ENCODE measurements at regions not wholly inside any gene's neighbourhood (a gene's known extent, or its start where the extent isn't known, plus 50 kb on each side); places are given as distances from the start of the nearest gene placed in this dataset.

DNA sequence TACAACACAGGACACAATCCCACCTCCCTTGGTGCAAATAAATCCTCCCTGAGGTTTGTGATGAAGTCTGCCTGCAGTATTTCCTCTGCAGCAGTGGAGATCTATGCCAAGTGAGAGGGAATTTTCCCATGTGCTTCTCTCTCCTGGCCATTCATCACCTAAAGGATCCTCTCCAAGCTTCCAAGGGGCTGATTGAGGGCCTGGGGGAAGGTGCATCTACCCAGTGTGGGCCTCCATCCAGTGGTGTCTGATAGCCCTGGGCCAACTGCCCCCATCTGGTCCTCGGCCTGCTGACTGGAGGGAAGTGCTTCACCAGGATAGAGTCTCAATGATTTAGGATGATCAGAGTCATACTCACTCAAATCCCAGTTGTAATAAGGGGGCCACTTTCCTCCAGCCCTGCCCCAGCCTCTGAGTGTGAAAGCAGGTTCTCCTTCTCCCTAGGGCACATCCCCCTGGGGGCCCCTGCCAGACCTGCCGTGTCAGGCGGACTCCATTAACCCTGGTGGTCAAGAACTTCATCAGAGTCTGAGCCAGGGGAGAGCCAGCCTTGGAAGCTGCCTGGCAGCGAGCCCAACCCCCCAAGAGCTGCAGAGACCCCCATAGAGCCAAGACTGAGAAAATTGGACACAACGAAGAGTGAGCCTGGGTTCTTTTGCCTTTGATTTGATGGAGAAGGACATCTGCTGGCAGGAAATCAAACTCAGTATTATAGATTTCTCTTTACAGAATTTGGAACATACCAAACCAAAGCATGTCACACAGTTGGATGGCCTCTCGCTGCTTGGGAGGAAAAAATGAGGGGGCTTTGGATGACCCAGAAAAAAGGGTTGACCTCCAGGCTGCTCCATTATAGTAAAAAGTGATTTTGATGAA lies 509.6 kb downstream of the CMPK2 start:
- H3K27ac ChIP-seq (ENCODE audit: low read depth in 1 of 2, low read length in 1 of 2), result no peak overlapping the region
- no peaks in the 10 kb centered on the region for H3K9me3 ChIP-seq (ENCODE audit: control insufficient read depth in 2 of 2, insufficient read depth in 1 of 2, low read length in 1 of 2)
- H3K4me3 ChIP-seq (ENCODE audit: low read length in 2 of 2), result no peak overlapping the region
- 88% methylated on average over 6 of the region's 6 CpGs for WGBS
- no peaks in the 10 kb centered on the region for H3K36me3 ChIP-seq (ENCODE audit: control insufficient read depth in 2 of 2, insufficient read depth in 2 of 2, low read length in 1 of 2)
- no peaks in the 10 kb centered on the region for H3K4me1 ChIP-seq (ENCODE audit: control insufficient read depth in 2 of 2, insufficient read depth in 2 of 2, low read length in 2 of 2)
- H3K27me3 ChIP-seq (ENCODE audit: control insufficient read depth in 2 of 2, insufficient read depth in 1 of 2, low read length in 1 of 2), result no peaks in the 10 kb centered on the region
- DNase-seq (ENCODE audit: low read depth in 6 of 9, low spot score in 9 of 9), result no peak

DNA sequence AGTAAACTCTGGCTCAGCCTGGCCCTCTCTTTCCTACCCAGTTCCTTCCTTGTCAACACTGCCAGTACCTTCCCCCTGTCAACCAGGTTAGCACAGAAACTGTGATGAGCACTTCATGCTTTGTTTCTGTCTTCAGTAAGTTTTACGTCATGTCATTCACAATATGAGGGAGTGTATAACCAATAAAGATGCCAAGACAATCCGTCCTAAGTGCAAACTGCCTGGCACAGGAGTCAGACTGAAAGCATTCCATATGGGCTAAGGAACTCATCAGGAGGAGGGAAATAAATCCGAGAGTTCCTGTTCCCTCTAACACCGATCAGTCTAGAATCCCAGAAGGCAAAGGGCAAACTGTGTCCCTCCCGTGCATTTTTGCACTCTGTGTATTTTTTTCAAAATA lies 507.2 kb downstream of the CMPK2 start:
- 94% methylated on average over 5 of the region's 5 CpGs for WGBS
- Histone ChIP-seq H3K36me3 (ENCODE audit: control insufficient read depth in 2 of 2, insufficient read depth in 2 of 2, low read length in 1 of 2) (no peaks in the 10 kb centered on the region), H3K27ac (ENCODE audit: low read depth in 1 of 2, low read length in 1 of 2) (no peak overlapping the region), H3K4me1 (ENCODE audit: control insufficient read depth in 2 of 2, insufficient read depth in 2 of 2, low read length in 2 of 2) (no peaks in the 10 kb centered on the region), H3K4me3 (ENCODE audit: low read length in 2 of 2) (no peak overlapping the region), H3K9me3 (ENCODE audit: control insufficient read depth in 2 of 2, insufficient read depth in 1 of 2, low read length in 1 of 2) (no peaks in the 10 kb centered on the region), H3K27me3 (ENCODE audit: control insufficient read depth in 2 of 2, insufficient read depth in 1 of 2, low read length in 1 of 2) (no peaks in the 10 kb centered on the region)
- DNase-seq (ENCODE audit: low read depth in 6 of 9, low spot score in 9 of 9), result no peak

DNA sequence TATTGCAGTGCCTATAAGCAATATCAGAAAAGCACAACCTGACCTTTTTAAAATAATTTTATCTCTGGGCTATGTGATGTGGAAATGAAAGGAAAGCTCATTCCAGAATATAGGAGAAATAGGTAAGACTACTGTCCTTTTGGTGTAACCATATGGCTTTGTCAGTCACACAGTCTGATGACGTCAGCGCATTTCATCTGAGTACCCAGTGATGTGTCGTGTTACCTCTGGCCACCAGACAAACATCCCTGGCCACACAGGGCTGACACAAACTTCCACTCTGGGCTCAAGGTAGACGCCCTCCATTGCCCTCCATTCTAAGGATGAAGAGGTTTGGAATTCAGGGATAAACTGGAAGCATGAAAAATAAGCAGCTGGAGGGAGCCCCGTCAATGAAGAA lies 506.7 kb downstream of the CMPK2 start:
- no peak overlapping the region for H3K4me3 ChIP-seq (ENCODE audit: low read length in 2 of 2)
- H3K4me1 ChIP-seq (ENCODE audit: control insufficient read depth in 2 of 2, insufficient read depth in 2 of 2, low read length in 2 of 2), result no peaks in the 10 kb centered on the region
- H3K9me3 ChIP-seq (ENCODE audit: control insufficient read depth in 2 of 2, insufficient read depth in 1 of 2, low read length in 1 of 2), result no peaks in the 10 kb centered on the region
- no peak for DNase-seq (ENCODE audit: low read depth in 6 of 9, low spot score in 9 of 9)
- no peak overlapping the region for H3K27ac ChIP-seq (ENCODE audit: low read depth in 1 of 2, low read length in 1 of 2)
- 93% methylated on average over 5 of the region's 5 CpGs for WGBS
- H3K27me3 ChIP-seq (ENCODE audit: control insufficient read depth in 2 of 2, insufficient read depth in 1 of 2, low read length in 1 of 2), result no peaks in the 10 kb centered on the region
- no peaks in the 10 kb centered on the region for H3K36me3 ChIP-seq (ENCODE audit: control insufficient read depth in 2 of 2, insufficient read depth in 2 of 2, low read length in 1 of 2)

DNA sequence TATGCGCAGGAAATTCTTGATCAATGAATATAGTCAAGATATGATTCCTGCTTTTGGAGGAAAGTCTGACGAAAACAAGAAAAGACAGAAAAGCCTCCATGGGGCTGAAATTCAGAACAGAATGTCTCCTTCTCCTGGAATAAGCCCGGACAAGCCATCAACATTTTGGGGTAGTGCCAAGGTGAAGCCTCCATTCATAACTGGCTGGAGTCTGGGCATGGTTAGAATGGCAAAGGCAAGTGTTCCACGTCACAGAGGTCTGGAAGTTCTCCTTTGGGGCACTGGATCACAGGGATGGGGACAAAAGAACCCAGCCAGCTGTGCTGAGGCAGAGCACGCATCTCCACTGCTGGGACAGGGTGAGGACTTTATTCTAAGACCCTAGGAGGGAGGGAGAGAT lies 505.7 kb downstream of the CMPK2 start:
- Histone ChIP-seq H3K27ac (ENCODE audit: low read depth in 1 of 2, low read length in 1 of 2) (no peak overlapping the region), H3K4me1 (ENCODE audit: control insufficient read depth in 2 of 2, insufficient read depth in 2 of 2, low read length in 2 of 2) (no peaks in the 10 kb centered on the region), H3K27me3 (ENCODE audit: control insufficient read depth in 2 of 2, insufficient read depth in 1 of 2, low read length in 1 of 2) (no peaks in the 10 kb centered on the region), H3K4me3 (ENCODE audit: low read length in 2 of 2) (no peak overlapping the region), H3K9me3 (ENCODE audit: control insufficient read depth in 2 of 2, insufficient read depth in 1 of 2, low read length in 1 of 2) (no peaks in the 10 kb centered on the region), H3K36me3 (ENCODE audit: control insufficient read depth in 2 of 2, insufficient read depth in 2 of 2, low read length in 1 of 2) (no peaks in the 10 kb centered on the region)
- DNase-seq (ENCODE audit: low read depth in 6 of 9, low spot score in 9 of 9), result no peak
- WGBS, result 77% methylated on average over 5 of the region's 5 CpGs

DNA sequence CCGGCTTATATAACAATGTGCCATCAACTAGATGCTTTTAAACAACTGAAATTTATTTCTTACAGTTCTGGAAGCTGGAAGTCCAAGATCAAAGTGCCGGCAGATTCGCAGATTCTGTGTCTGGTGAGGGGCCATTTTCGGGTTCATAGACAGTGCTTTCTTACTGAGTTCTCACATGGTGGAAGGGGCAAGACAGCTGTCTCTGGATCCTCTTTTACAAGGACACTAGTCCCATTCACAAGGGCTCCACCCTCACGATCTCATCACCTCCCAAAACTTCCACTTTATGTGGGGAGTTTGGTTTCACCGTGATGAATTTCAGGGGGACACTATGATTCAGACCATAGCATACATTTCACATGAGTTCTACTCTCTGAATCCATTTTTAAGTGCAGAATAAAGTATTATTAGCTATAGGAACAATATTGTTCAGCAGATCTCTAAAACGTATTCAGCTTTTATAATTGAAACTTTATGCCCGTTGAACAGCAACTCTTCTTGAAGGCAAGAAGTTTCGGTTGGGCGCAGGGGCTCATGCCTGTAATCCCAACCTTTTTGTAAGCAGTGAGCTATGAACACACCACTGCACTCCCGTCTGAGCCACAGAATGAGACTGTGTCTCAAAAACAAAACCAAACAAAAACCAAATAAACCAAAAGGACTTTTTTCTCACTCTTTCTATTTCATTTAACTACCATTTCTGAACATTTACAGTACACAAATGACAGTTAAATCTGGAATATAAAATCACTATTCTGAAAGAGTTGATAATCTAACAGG lies 502.8 kb downstream of the CMPK2 start:
- 86% methylated on average over 11 of the region's 11 CpGs for WGBS
- H3K27ac ChIP-seq (ENCODE audit: low read depth in 1 of 2, low read length in 1 of 2), result no peak overlapping the region
- no peak overlapping the region for H3K4me3 ChIP-seq (ENCODE audit: low read length in 2 of 2)
- H3K9me3 ChIP-seq (ENCODE audit: control insufficient read depth in 2 of 2, insufficient read depth in 1 of 2, low read length in 1 of 2), result no peaks in the 10 kb centered on the region
- H3K27me3 ChIP-seq (ENCODE audit: control insufficient read depth in 2 of 2, insufficient read depth in 1 of 2, low read length in 1 of 2), result no peaks in the 10 kb centered on the region
- H3K36me3 ChIP-seq (ENCODE audit: control insufficient read depth in 2 of 2, insufficient read depth in 2 of 2, low read length in 1 of 2), result no peaks in the 10 kb centered on the region
- H3K4me1 ChIP-seq (ENCODE audit: control insufficient read depth in 2 of 2, insufficient read depth in 2 of 2, low read length in 2 of 2), result no peaks in the 10 kb centered on the region
- DNase-seq (ENCODE audit: low read depth in 6 of 9, low spot score in 9 of 9), result no peak

DNA sequence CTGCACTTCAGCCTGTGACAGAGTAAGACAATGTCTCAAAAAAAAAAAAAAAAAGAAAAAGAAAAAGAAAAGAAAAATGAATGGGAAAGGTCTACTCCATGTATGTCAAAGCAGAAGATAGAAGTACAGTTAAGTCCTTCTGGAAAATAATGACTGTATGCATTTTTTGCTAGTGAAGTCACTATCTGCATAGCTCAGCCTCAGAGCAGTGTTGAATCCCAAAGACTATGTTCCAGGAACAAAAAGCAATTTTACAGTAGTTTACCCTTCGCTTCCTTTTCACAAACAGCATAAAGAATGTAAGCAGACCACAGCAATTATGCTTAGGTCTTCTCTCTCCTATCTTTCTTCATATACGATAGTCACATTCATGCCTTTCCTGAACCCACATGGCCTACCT lies 497.4 kb downstream of the CMPK2 start:
- no peaks in the 10 kb centered on the region for H3K4me1 ChIP-seq (ENCODE audit: control insufficient read depth in 2 of 2, insufficient read depth in 2 of 2, low read length in 2 of 2)
- H3K27me3 ChIP-seq (ENCODE audit: control insufficient read depth in 2 of 2, insufficient read depth in 1 of 2, low read length in 1 of 2), result no peaks in the 10 kb centered on the region
- no peak overlapping the region for H3K4me3 ChIP-seq (ENCODE audit: low read length in 2 of 2)
- no peaks in the 10 kb centered on the region for H3K9me3 ChIP-seq (ENCODE audit: control insufficient read depth in 2 of 2, insufficient read depth in 1 of 2, low read length in 1 of 2)
- no peak overlapping the region for H3K27ac ChIP-seq (ENCODE audit: low read depth in 1 of 2, low read length in 1 of 2)
- H3K36me3 ChIP-seq (ENCODE audit: control insufficient read depth in 2 of 2, insufficient read depth in 2 of 2, low read length in 1 of 2), result no peaks in the 10 kb centered on the region
- WGBS, result 94% methylated on average over 2 of the region's 2 CpGs
- DNase-seq (ENCODE audit: low read depth in 6 of 9, low spot score in 9 of 9), result no peak

DNA sequence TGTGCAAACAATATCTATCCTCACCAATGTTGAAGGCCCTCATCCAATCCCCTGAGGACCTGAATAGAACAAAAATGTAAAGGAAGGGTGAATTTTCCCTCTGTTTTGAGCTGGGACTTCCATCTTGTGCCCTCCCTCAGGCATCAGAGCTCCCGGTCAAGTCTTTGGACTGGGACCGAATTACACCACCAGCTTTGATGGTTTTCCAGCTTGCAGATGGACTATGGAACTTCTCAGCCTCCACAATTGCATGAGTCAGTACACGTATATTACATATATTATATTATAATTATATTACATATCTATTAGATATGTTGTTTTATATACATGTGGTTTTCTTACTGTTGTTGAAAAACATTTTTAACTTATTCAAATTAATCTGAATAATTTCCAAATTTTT lies 496.4 kb downstream of the CMPK2 start:
- H3K27me3 ChIP-seq (ENCODE audit: control insufficient read depth in 2 of 2, insufficient read depth in 1 of 2, low read length in 1 of 2), result no peaks in the 10 kb centered on the region
- no peak overlapping the region for H3K4me3 ChIP-seq (ENCODE audit: low read length in 2 of 2)
- H3K9me3 ChIP-seq (ENCODE audit: control insufficient read depth in 2 of 2, insufficient read depth in 1 of 2, low read length in 1 of 2), result no peaks in the 10 kb centered on the region
- no peak overlapping the region for H3K27ac ChIP-seq (ENCODE audit: low read depth in 1 of 2, low read length in 1 of 2)
- DNase-seq (ENCODE audit: low read depth in 6 of 9, low spot score in 9 of 9), result no peak
- 97% methylated on average over 3 of the region's 3 CpGs for WGBS
- no peaks in the 10 kb centered on the region for H3K4me1 ChIP-seq (ENCODE audit: control insufficient read depth in 2 of 2, insufficient read depth in 2 of 2, low read length in 2 of 2)
- H3K36me3 ChIP-seq (ENCODE audit: control insufficient read depth in 2 of 2, insufficient read depth in 2 of 2, low read length in 1 of 2), result no peaks in the 10 kb centered on the region

DNA sequence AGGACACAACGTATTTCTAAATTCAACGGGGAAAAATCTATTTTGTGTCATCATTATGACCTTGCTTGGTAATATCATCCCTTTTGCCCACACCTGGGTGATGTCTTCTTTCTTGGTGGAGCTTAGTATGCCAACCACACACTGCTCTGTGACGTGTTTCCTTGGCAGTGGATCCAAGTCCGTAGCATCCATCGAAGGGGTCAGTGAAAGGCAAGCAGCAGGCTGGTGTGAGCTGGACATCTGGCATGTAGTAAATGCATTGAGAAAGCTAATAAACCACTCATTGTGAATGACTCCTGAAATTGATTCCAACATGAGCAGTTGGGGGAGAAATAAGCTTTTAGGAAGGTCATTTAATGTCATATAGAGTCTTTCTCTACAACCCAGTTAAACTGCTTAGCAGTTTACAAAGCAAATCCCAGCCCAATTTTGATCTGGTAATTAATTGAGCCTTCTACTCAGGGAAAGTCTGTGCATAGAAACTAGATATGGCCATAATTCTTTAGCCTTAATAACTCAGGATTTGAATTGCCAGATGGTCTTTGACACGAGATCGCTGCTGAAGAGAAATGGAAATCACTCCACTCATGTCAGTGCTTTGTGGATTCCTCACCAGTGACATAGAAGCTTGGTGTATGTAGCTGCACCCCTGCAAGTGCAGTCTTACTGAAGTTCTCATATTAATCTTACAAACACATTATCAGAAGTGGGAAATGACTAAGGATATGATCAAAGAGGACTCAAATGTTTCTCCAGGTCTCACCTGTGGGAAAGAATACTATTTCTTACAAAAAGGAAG lies 494.8 kb downstream of the CMPK2 start:
- Histone ChIP-seq H3K27me3 (ENCODE audit: control insufficient read depth in 2 of 2, insufficient read depth in 1 of 2, low read length in 1 of 2) (no peaks in the 10 kb centered on the region), H3K27ac (ENCODE audit: low read depth in 1 of 2, low read length in 1 of 2) (no peak overlapping the region), H3K9me3 (ENCODE audit: control insufficient read depth in 2 of 2, insufficient read depth in 1 of 2, low read length in 1 of 2) (no peaks in the 10 kb centered on the region), H3K36me3 (ENCODE audit: control insufficient read depth in 2 of 2, insufficient read depth in 2 of 2, low read length in 1 of 2) (no peaks in the 10 kb centered on the region), H3K4me3 (ENCODE audit: low read length in 2 of 2) (no peak overlapping the region), H3K4me1 (ENCODE audit: control insufficient read depth in 2 of 2, insufficient read depth in 2 of 2, low read length in 2 of 2) (no peaks in the 10 kb centered on the region)
- WGBS, result 95% methylated on average over 7 of the region's 7 CpGs
- DNase-seq (ENCODE audit: low read depth in 6 of 9, low spot score in 9 of 9), result no peak
